ENCODE measurements at regions not wholly inside any gene's neighbourhood (a gene's known extent, or its start where the extent isn't known, plus 50 kb on each side); places are given as distances from the start of the nearest gene placed in this dataset.

- H3K4me1 ChIP-seq (ENCODE audit: control insufficient read depth in 3 of 3, insufficient read depth in 3 of 3, low read length in 3 of 3) = peaks cover 2 to 17% (median 6%) of the 10 kb centered on the region in 3 donors
- H3K4me3 ChIP-seq (ENCODE audit: low read length in 3 of 3) = no peak overlapping the region
- no peaks in the 10 kb centered on the region for H3K9me3 ChIP-seq (ENCODE audit: control insufficient read depth in 3 of 3, low read length in 3 of 3)
- no peak overlapping the region for H3K9ac ChIP-seq (ENCODE audit: low read depth in 1 of 3, low read length in 3 of 3)
- no peak overlapping the region for H3K27ac ChIP-seq (ENCODE audit: low read depth, low read length)
- H3K36me3 ChIP-seq (ENCODE audit: control insufficient read depth in 3 of 3, insufficient read depth in 3 of 3, low read length in 3 of 3) = no peaks in the 10 kb centered on the region
- peaks cover 0 to 14% (median 12%) of the 10 kb centered on the region in 3 donors for H3K27me3 ChIP-seq (ENCODE audit: control insufficient read depth in 3 of 3, insufficient read depth in 3 of 3, low read length in 3 of 3)
Measured at GRCh38 chr9:136611606-136612005, 51.1 kb upstream of the EGFL7 start.

- H3K4me3 ChIP-seq (ENCODE audit: low read length in 3 of 3) = no peak overlapping the region
- no peak overlapping the region for H3K27ac ChIP-seq (ENCODE audit: low read depth, low read length)
- H3K4me1 ChIP-seq (ENCODE audit: control insufficient read depth in 3 of 3, insufficient read depth in 3 of 3, low read length in 3 of 3) = peaks cover 7 to 22% (median 11%) of the 10 kb centered on the region in 3 donors
- H3K27me3 ChIP-seq (ENCODE audit: control insufficient read depth in 3 of 3, insufficient read depth in 3 of 3, low read length in 3 of 3) = peaks cover 0 to 14% (median 12%) of the 10 kb centered on the region in 3 donors
- H3K9me3 ChIP-seq (ENCODE audit: control insufficient read depth in 3 of 3, low read length in 3 of 3) = no peaks in the 10 kb centered on the region
- no peaks in the 10 kb centered on the region for H3K36me3 ChIP-seq (ENCODE audit: control insufficient read depth in 3 of 3, insufficient read depth in 3 of 3, low read length in 3 of 3)
- no peak overlapping the region for H3K9ac ChIP-seq (ENCODE audit: low read depth in 1 of 3, low read length in 3 of 3)
Measured at GRCh38 chr9:136611119-136611518, 51.6 kb upstream of the EGFL7 start.

- H3K4me3 ChIP-seq (ENCODE audit: low read length in 3 of 3) = no peak overlapping the region
- no peaks in the 10 kb centered on the region for H3K36me3 ChIP-seq (ENCODE audit: control insufficient read depth in 3 of 3, insufficient read depth in 3 of 3, low read length in 3 of 3)
- H3K27me3 ChIP-seq (ENCODE audit: control insufficient read depth in 3 of 3, insufficient read depth in 3 of 3, low read length in 3 of 3) = peaks cover 0 to 14% (median 12%) of the 10 kb centered on the region in 3 donors
- no peak overlapping the region for H3K27ac ChIP-seq (ENCODE audit: low read depth, low read length)
- H3K4me1 ChIP-seq (ENCODE audit: control insufficient read depth in 3 of 3, insufficient read depth in 3 of 3, low read length in 3 of 3) = peaks cover 7 to 25% (median 12%) of the 10 kb centered on the region in 3 donors
- H3K9ac ChIP-seq (ENCODE audit: low read depth in 1 of 3, low read length in 3 of 3) = no peak overlapping the region
- H3K9me3 ChIP-seq (ENCODE audit: control insufficient read depth in 3 of 3, low read length in 3 of 3) = no peaks in the 10 kb centered on the region
Measured at GRCh38 chr9:136610426-136610825, 52.3 kb upstream of the EGFL7 start.

GRCh38 chr9:136609838-136610311 is 52.8 kb upstream of the EGFL7 start:
- H3K27me3 ChIP-seq (ENCODE audit: control insufficient read depth in 3 of 3, insufficient read depth in 3 of 3, low read length in 3 of 3) = peaks cover 0 to 14% (median 12%) of the 10 kb centered on the region in 3 donors
- no peaks in the 10 kb centered on the region for H3K36me3 ChIP-seq (ENCODE audit: control insufficient read depth in 3 of 3, insufficient read depth in 3 of 3, low read length in 3 of 3)
- peaks cover 7 to 27% (median 12%) of the 10 kb centered on the region in 3 donors for H3K4me1 ChIP-seq (ENCODE audit: control insufficient read depth in 3 of 3, insufficient read depth in 3 of 3, low read length in 3 of 3)
- H3K4me3 ChIP-seq (ENCODE audit: low read length in 3 of 3) = no peak overlapping the region
- no peaks in the 10 kb centered on the region for H3K9me3 ChIP-seq (ENCODE audit: control insufficient read depth in 3 of 3, low read length in 3 of 3)
- H3K27ac ChIP-seq (ENCODE audit: low read depth, low read length) = no peak overlapping the region
- peak overlapping the region in 1 of 3 donors; percentile 16 for H3K9ac ChIP-seq (ENCODE audit: low read depth in 1 of 3, low read length in 3 of 3)

- H3K9ac ChIP-seq (ENCODE audit: low read depth in 1 of 3, low read length in 3 of 3) = no peak overlapping the region
- peaks cover 7 to 27% (median 12%) of the 10 kb centered on the region in 3 donors for H3K4me1 ChIP-seq (ENCODE audit: control insufficient read depth in 3 of 3, insufficient read depth in 3 of 3, low read length in 3 of 3)
- H3K9me3 ChIP-seq (ENCODE audit: control insufficient read depth in 3 of 3, low read length in 3 of 3) = no peaks in the 10 kb centered on the region
- H3K27me3 ChIP-seq (ENCODE audit: control insufficient read depth in 3 of 3, insufficient read depth in 3 of 3, low read length in 3 of 3) = peaks cover 0 to 15% (median 15%) of the 10 kb centered on the region in 3 donors
- H3K4me3 ChIP-seq (ENCODE audit: low read length in 3 of 3) = no peak overlapping the region
- no peaks in the 10 kb centered on the region for H3K36me3 ChIP-seq (ENCODE audit: control insufficient read depth in 3 of 3, insufficient read depth in 3 of 3, low read length in 3 of 3)
- no peak overlapping the region for H3K27ac ChIP-seq (ENCODE audit: low read depth, low read length)
Measured at GRCh38 chr9:136609160-136609475, 53.6 kb upstream of the EGFL7 start.

GRCh38 chr9:136608348-136609159 is 54.2 kb upstream of the EGFL7 start:
- H3K27me3 ChIP-seq (ENCODE audit: control insufficient read depth in 3 of 3, insufficient read depth in 3 of 3, low read length in 3 of 3) = peaks cover 3 to 20% (median 15%) of the 10 kb centered on the region in 3 donors
- peaks cover 7 to 24% (median 7%) of the 10 kb centered on the region in 3 donors for H3K4me1 ChIP-seq (ENCODE audit: control insufficient read depth in 3 of 3, insufficient read depth in 3 of 3, low read length in 3 of 3)
- no peaks in the 10 kb centered on the region for H3K36me3 ChIP-seq (ENCODE audit: control insufficient read depth in 3 of 3, insufficient read depth in 3 of 3, low read length in 3 of 3)
- H3K4me3 ChIP-seq (ENCODE audit: low read length in 3 of 3) = no peak overlapping the region
- no peaks in the 10 kb centered on the region for H3K9me3 ChIP-seq (ENCODE audit: control insufficient read depth in 3 of 3, low read length in 3 of 3)
- no peak overlapping the region for H3K9ac ChIP-seq (ENCODE audit: low read depth in 1 of 3, low read length in 3 of 3)
- no peak overlapping the region for H3K27ac ChIP-seq (ENCODE audit: low read depth, low read length)

GRCh38 chr9:136607334-136607919 is 55.3 kb upstream of the EGFL7 start:
- Histone ChIP-seq H3K4me1 (ENCODE audit: control insufficient read depth in 3 of 3, insufficient read depth in 3 of 3, low read length in 3 of 3) (peaks cover 7 to 24% (median 7%) of the 10 kb centered on the region in 3 donors), H3K27ac (ENCODE audit: low read depth, low read length) (no peak overlapping the region), H3K27me3 (ENCODE audit: control insufficient read depth in 3 of 3, insufficient read depth in 3 of 3, low read length in 3 of 3) (peaks cover 4 to 27% (median 20%) of the 10 kb centered on the region in 3 donors)

GRCh38 chr9:136606687-136607333 is 55.9 kb upstream of the EGFL7 start:
- Histone ChIP-seq H3K9me3 (ENCODE audit: control insufficient read depth in 3 of 3, low read length in 3 of 3) (no peaks in the 10 kb centered on the region), H3K36me3 (ENCODE audit: control insufficient read depth in 3 of 3, insufficient read depth in 3 of 3, low read length in 3 of 3) (no peaks in the 10 kb centered on the region), H3K27ac (ENCODE audit: low read depth, low read length) (no peak overlapping the region), H3K4me3 (ENCODE audit: low read length in 3 of 3) (no peak overlapping the region), H3K9ac (ENCODE audit: low read depth in 1 of 3, low read length in 3 of 3) (peak overlapping the region in 1 of 3 donors; percentile 33), H3K27me3 (ENCODE audit: control insufficient read depth in 3 of 3, insufficient read depth in 3 of 3, low read length in 3 of 3) (peaks cover 4 to 27% (median 23%) of the 10 kb centered on the region in 3 donors), H3K4me1 (ENCODE audit: control insufficient read depth in 3 of 3, insufficient read depth in 3 of 3, low read length in 3 of 3) (peaks cover 7 to 23% (median 7%) of the 10 kb centered on the region in 3 donors)

More at GRCh38 chr9:136607334-136607919, 55.3 kb upstream of the EGFL7 start:
- Histone ChIP-seq H3K36me3 (ENCODE audit: control insufficient read depth in 3 of 3, insufficient read depth in 3 of 3, low read length in 3 of 3) (no peaks in the 10 kb centered on the region), H3K9me3 (ENCODE audit: control insufficient read depth in 3 of 3, low read length in 3 of 3) (no peaks in the 10 kb centered on the region), H3K4me3 (ENCODE audit: low read length in 3 of 3) (no peak overlapping the region), H3K9ac (ENCODE audit: low read depth in 1 of 3, low read length in 3 of 3) (peak overlapping the region in 1 of 3 donors; percentile 3)

GRCh38 chr9:136605988-136606660 is 56.6 kb upstream of the EGFL7 start:
- Histone ChIP-seq H3K9me3 (ENCODE audit: control insufficient read depth in 3 of 3, low read length in 3 of 3) (no peaks in the 10 kb centered on the region), H3K36me3 (ENCODE audit: control insufficient read depth in 3 of 3, insufficient read depth in 3 of 3, low read length in 3 of 3) (no peaks in the 10 kb centered on the region), H3K4me3 (ENCODE audit: low read length in 3 of 3) (no peak overlapping the region), H3K27ac (ENCODE audit: low read depth, low read length) (no peak overlapping the region), H3K4me1 (ENCODE audit: control insufficient read depth in 3 of 3, insufficient read depth in 3 of 3, low read length in 3 of 3) (peaks cover 7 to 23% (median 7%) of the 10 kb centered on the region in 3 donors), H3K9ac (ENCODE audit: low read depth in 1 of 3, low read length in 3 of 3) (peak overlapping the region in 1 of 3 donors; percentile 40), H3K27me3 (ENCODE audit: control insufficient read depth in 3 of 3, insufficient read depth in 3 of 3, low read length in 3 of 3) (peaks cover 4 to 22% (median 18%) of the 10 kb centered on the region in 3 donors)
